IPS-15b (cell line): ENCODE measurements at regions not wholly inside any gene's neighbourhood (a gene's known extent, or its start where the extent isn't known, plus 50 kb on each side); places are given as distances from the start of the nearest gene placed in this dataset.
"Not testable (repeated sequence)": the region's sequence is repeated elsewhere in the genome, so short reads cannot be mapped to it uniquely, and the experiment has no call there.

Experiments used
- H3K27me3 ChIP-seq: one replicate; pipeline ENCODE4 v1.6.1; 2013; ENCODE audit warnings: low read length; ENCODE audit not compliant: control insufficient read depth, insufficient read depth
- H3K36me3 ChIP-seq: one replicate; pipeline ENCODE4 v1.6.1; 2013; ENCODE audit warnings: low read length; ENCODE audit not compliant: control insufficient read depth, insufficient read depth
- H3K4me1 ChIP-seq: one replicate; pipeline ENCODE4 v1.6.1; 2013; ENCODE audit warnings: mild to moderate bottlenecking, low read length; ENCODE audit not compliant: control insufficient read depth, insufficient read depth
- H3K4me3 ChIP-seq: one replicate; pipeline ENCODE4 v1.5.1; 2013; ENCODE audit warnings: low read depth, low read length
- H3K9ac ChIP-seq: one replicate; pipeline ENCODE4 v1.6.1; 2013; ENCODE audit warnings: low read depth, mild to moderate bottlenecking, low read length
- H3K9me3 ChIP-seq: one replicate; pipeline ENCODE4 v1.6.1; 2013; ENCODE audit warnings: mild to moderate bottlenecking, low read length; ENCODE audit not compliant: control insufficient read depth, insufficient read depth

GRCh38 chr2:195532628-195533271 is 124.3 kb upstream of the SLC39A10 start:
- no peak overlapping the region for H3K9ac ChIP-seq
- no peaks in the 10 kb centered on the region for H3K27me3 ChIP-seq
- peaks cover 4% of the 10 kb centered on the region for H3K4me1 ChIP-seq
- no peak overlapping the region for H3K4me3 ChIP-seq
- H3K9me3 ChIP-seq = no peaks in the 10 kb centered on the region
- no peaks in the 10 kb centered on the region for H3K36me3 ChIP-seq

GRCh38 chr2:195532255-195532627 is 124.8 kb upstream of the SLC39A10 start:
- Histone ChIP-seq H3K27me3 (no peaks in the 10 kb centered on the region), H3K9me3 (no peaks in the 10 kb centered on the region), H3K9ac (no peak overlapping the region), H3K4me1 (peaks cover 4% of the 10 kb centered on the region), H3K36me3 (no peaks in the 10 kb centered on the region), H3K4me3 (no peak overlapping the region)

GRCh38 chr2:195531754-195532153 is 125.3 kb upstream of the SLC39A10 start:
- Histone ChIP-seq H3K4me1 (peaks cover 4% of the 10 kb centered on the region), H3K27me3 (no peaks in the 10 kb centered on the region), H3K36me3 (no peaks in the 10 kb centered on the region), H3K4me3 (no peak overlapping the region), H3K9me3 (no peaks in the 10 kb centered on the region), H3K9ac (no peak overlapping the region)

GRCh38 chr2:195523242-195523641 is 133.8 kb upstream of the SLC39A10 start:
- not testable (repeated sequence) for H3K27me3 ChIP-seq, H3K4me3 ChIP-seq, H3K4me1 ChIP-seq, H3K9me3 ChIP-seq, H3K9ac ChIP-seq, H3K36me3 ChIP-seq

GRCh38 chr2:195521589-195521988 is 135.4 kb upstream of the SLC39A10 start:
- Histone ChIP-seq H3K9me3 (no peaks in the 10 kb centered on the region), H3K9ac (no peak overlapping the region), H3K36me3 (no peaks in the 10 kb centered on the region), H3K27me3 (no peaks in the 10 kb centered on the region), H3K4me1 (no peaks in the 10 kb centered on the region), H3K4me3 (no peak overlapping the region)

- Histone ChIP-seq H3K4me3 (no peak overlapping the region), H3K9ac (no peak overlapping the region), H3K36me3 (no peaks in the 10 kb centered on the region), H3K27me3 (no peaks in the 10 kb centered on the region), H3K4me1 (no peaks in the 10 kb centered on the region), H3K9me3 (no peaks in the 10 kb centered on the region)
These were observed 136.3 kb upstream of the SLC39A10 start for GRCh38 chr2:195520671-195521155.

- no peak overlapping the region for H3K4me3 ChIP-seq
- no peaks in the 10 kb centered on the region for H3K27me3 ChIP-seq
- no peaks in the 10 kb centered on the region for H3K9me3 ChIP-seq
- no peaks in the 10 kb centered on the region for H3K36me3 ChIP-seq
- H3K9ac ChIP-seq = no peak overlapping the region
- no peaks in the 10 kb centered on the region for H3K4me1 ChIP-seq
These were observed 141.5 kb upstream of the SLC39A10 start for GRCh38 chr2:195515551-195515950.

- no peak overlapping the region for H3K4me3 ChIP-seq
- no peak overlapping the region for H3K9ac ChIP-seq
- no peaks in the 10 kb centered on the region for H3K36me3 ChIP-seq
- no peaks in the 10 kb centered on the region for H3K4me1 ChIP-seq
- no peaks in the 10 kb centered on the region for H3K27me3 ChIP-seq
- no peaks in the 10 kb centered on the region for H3K9me3 ChIP-seq
These were observed 142.7 kb upstream of the SLC39A10 start for GRCh38 chr2:195514365-195514764.

- H3K9ac ChIP-seq = no peak overlapping the region
These were observed 143.9 kb upstream of the SLC39A10 start for GRCh38 chr2:195513119-195513518.

GRCh38 chr2:195509551-195509950 is 147.5 kb upstream of the SLC39A10 start:
- Histone ChIP-seq H3K27me3 (no peaks in the 10 kb centered on the region), H3K36me3 (no peaks in the 10 kb centered on the region), H3K9ac (no peak overlapping the region), H3K4me3 (no peak overlapping the region), H3K9me3 (no peaks in the 10 kb centered on the region), H3K4me1 (no peaks in the 10 kb centered on the region)

More at GRCh38 chr2:195513119-195513518, 143.9 kb upstream of the SLC39A10 start:
- Histone ChIP-seq H3K9me3 (no peaks in the 10 kb centered on the region), H3K36me3 (no peaks in the 10 kb centered on the region), H3K4me1 (no peaks in the 10 kb centered on the region), H3K27me3 (no peaks in the 10 kb centered on the region), H3K4me3 (no peak overlapping the region)

GRCh38 chr2:195508139-195508455 is 148.9 kb upstream of the SLC39A10 start:
- H3K4me1 ChIP-seq = no peaks in the 10 kb centered on the region
- H3K9me3 ChIP-seq = no peaks in the 10 kb centered on the region
- H3K36me3 ChIP-seq = no peaks in the 10 kb centered on the region
- H3K9ac ChIP-seq = no peak overlapping the region
- H3K4me3 ChIP-seq = no peak overlapping the region
- H3K27me3 ChIP-seq = no peaks in the 10 kb centered on the region

- Histone ChIP-seq H3K4me1 (no peaks in the 10 kb centered on the region), H3K27me3 (no peaks in the 10 kb centered on the region), H3K9ac (no peak overlapping the region), H3K9me3 (no peaks in the 10 kb centered on the region), H3K36me3 (no peaks in the 10 kb centered on the region), H3K4me3 (no peak overlapping the region)
These were observed 149.4 kb upstream of the SLC39A10 start for GRCh38 chr2:195507447-195508138.
